ENCODE measurements at regions not wholly inside any gene's neighbourhood (a gene's known extent, or its start where the extent isn't known, plus 50 kb on each side); places are given as distances from the start of the nearest gene placed in this dataset.
"Not testable (repeated sequence)": the region's sequence is repeated elsewhere in the genome, so short reads cannot be mapped to it uniquely, and the experiment has no call there.

DNA sequence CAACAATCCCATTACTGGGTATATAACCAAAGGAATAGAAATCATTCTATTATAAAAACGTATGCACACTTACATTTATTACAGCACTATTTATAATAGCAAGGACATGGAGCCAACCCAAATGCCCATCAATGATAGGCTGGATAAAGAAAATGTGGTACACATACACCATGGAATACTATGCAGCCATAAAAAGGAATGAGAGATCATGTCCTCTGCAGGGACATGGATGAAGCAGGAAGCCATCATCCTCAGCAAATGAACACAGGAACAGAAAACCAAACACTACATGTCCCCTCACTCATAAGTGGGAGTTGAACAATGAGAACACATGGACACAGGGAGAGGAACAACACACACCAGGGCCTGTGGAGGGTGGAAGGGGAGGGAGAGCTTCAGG lies 157.4 kb upstream of the C11orf58 start:
- not testable (repeated sequence) for H3K27me3 Mint-ChIP-seq; ATAC-seq (ENCODE audit: low read depth in 2 of 2); H3K4me3 Mint-ChIP-seq

DNA sequence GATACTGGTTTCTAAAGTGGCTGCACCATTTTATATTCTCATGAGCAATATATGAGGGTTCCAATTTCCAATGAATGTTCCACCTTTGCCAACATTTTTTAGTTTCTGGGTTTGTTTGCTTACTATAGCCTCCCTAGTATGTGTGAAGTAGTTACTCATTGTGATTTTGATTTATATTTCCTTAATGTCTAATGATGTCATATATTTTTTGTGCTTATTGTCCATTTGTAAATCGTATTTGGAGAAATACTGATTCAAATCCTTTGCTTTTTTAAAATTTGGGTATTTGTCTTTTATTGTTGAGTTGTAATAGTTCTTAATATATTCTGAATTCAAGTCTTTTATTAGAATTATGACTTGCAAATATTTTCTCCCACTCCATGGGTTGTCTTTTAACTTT lies 161.0 kb upstream of the C11orf58 start:
- H3K27me3 Mint-ChIP-seq: no peaks in the 10 kb centered on the region
- ATAC-seq (ENCODE audit: low read depth in 2 of 2): no peak
- DNase-seq: no peak
- no peak overlapping the region for H3K4me3 Mint-ChIP-seq
- H3K4me3 ChIP-seq (ENCODE audit: low read depth, low read length): no peak overlapping the region
- no peaks in the 10 kb centered on the region for H3K36me3 Mint-ChIP-seq
- no peaks in the 10 kb centered on the region for H3K9me3 ChIP-seq (ENCODE audit: control insufficient read depth in 2 of 2, low read length in 2 of 2)
- no peaks in the 10 kb centered on the region for H3K4me1 Mint-ChIP-seq
- H3K4me1 ChIP-seq (ENCODE audit: control insufficient read depth, insufficient read depth, low read length, poor library complexity, severe bottlenecking): no peaks in the 10 kb centered on the region
- no peaks in the 10 kb centered on the region for H3K36me3 ChIP-seq (ENCODE audit: control insufficient read depth, insufficient read depth, low read length)
- no peaks in the 10 kb centered on the region for H3K27me3 ChIP-seq (ENCODE audit: control insufficient read depth, insufficient read depth, low read length)
- no peak overlapping the region for H3K27ac ChIP-seq (ENCODE audit: insufficient read depth, low read length, poor library complexity, severe bottlenecking)
- no peak overlapping the region for H3K27ac Mint-ChIP-seq
- H3K9me3 Mint-ChIP-seq: peaks cover 0 to 7% (median 2%) of the 10 kb centered on the region in 7 donors

More for the DNA sequence above, 157.4 kb upstream of the C11orf58 start:
- H3K36me3 ChIP-seq (ENCODE audit: control insufficient read depth, insufficient read depth, low read length); DNase-seq; H3K36me3 Mint-ChIP-seq; H3K9me3 Mint-ChIP-seq; H3K4me1 ChIP-seq (ENCODE audit: control insufficient read depth, insufficient read depth, low read length, poor library complexity, severe bottlenecking); H3K4me3 ChIP-seq (ENCODE audit: low read depth, low read length); H3K9me3 ChIP-seq (ENCODE audit: control insufficient read depth in 2 of 2, low read length in 2 of 2); H3K27ac Mint-ChIP-seq; H3K27ac ChIP-seq (ENCODE audit: insufficient read depth, low read length, poor library complexity, severe bottlenecking); H3K27me3 ChIP-seq (ENCODE audit: control insufficient read depth, insufficient read depth, low read length); H3K4me1 Mint-ChIP-seq: not testable (repeated sequence)

DNA sequence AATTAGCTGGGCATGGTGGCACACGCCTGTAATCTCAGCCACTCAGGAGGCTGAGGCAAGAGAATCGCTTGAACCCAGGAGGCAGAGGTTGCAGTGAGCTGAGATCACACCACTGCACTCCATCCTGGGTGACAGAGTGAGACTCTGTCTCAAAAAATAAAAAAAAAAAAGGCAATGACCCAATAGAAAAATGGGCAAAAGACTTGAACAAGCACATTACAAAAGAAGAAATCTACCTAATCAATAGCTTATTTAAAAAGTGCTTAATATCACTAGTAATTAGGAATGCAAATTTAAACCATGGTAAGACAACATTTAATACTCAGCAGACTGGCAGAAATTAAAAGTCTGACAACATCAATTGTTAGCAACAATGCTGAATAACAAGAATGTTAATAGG lies 163.6 kb upstream of the C11orf58 start:
- not testable (repeated sequence) for H3K4me3 Mint-ChIP-seq; H3K4me1 ChIP-seq (ENCODE audit: control insufficient read depth, insufficient read depth, low read length, poor library complexity, severe bottlenecking); H3K36me3 ChIP-seq (ENCODE audit: control insufficient read depth, insufficient read depth, low read length); H3K4me3 ChIP-seq (ENCODE audit: low read depth, low read length); H3K9me3 ChIP-seq (ENCODE audit: control insufficient read depth in 2 of 2, low read length in 2 of 2); H3K36me3 Mint-ChIP-seq; DNase-seq; H3K4me1 Mint-ChIP-seq; ATAC-seq (ENCODE audit: low read depth in 2 of 2); H3K27ac ChIP-seq (ENCODE audit: insufficient read depth, low read length, poor library complexity, severe bottlenecking); H3K27me3 Mint-ChIP-seq; H3K27me3 ChIP-seq (ENCODE audit: control insufficient read depth, insufficient read depth, low read length); H3K27ac Mint-ChIP-seq; H3K9me3 Mint-ChIP-seq

DNA sequence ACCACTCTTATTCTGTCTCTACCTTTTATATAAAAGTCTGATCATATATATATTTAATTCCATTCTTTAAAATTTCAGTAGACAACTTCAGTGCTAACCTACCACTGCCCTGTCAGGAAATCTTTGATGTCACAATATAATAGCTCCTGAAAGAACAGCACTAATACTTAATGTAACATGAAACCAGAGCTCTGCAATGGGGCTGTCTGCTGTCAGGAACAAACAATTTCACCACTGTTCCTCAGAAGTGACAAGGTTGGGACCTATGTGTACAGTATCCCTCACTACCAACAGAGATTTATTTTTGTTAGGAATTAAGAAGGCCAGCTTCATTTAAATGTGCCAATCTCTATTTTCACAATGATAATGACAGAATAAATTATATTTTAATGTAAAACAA lies 165.5 kb upstream of the C11orf58 start:
- Mint-ChIP-seq H3K9me3 (peaks cover 0 to 6% (median 0%) of the 10 kb centered on the region in 7 donors), H3K36me3 (no peaks in the 10 kb centered on the region), H3K27ac (no peak overlapping the region), H3K27me3 (no peaks in the 10 kb centered on the region), H3K4me1 (no peaks in the 10 kb centered on the region), H3K4me3 (no peak overlapping the region)
- H3K9me3 ChIP-seq (ENCODE audit: control insufficient read depth in 2 of 2, low read length in 2 of 2): no peaks in the 10 kb centered on the region
- DNase-seq: no peak
- no peak for ATAC-seq (ENCODE audit: low read depth in 2 of 2)
- no peaks in the 10 kb centered on the region for H3K36me3 ChIP-seq (ENCODE audit: control insufficient read depth, insufficient read depth, low read length)
- no peaks in the 10 kb centered on the region for H3K27me3 ChIP-seq (ENCODE audit: control insufficient read depth, insufficient read depth, low read length)
- H3K4me1 ChIP-seq (ENCODE audit: control insufficient read depth, insufficient read depth, low read length, poor library complexity, severe bottlenecking): no peaks in the 10 kb centered on the region
- H3K4me3 ChIP-seq (ENCODE audit: low read depth, low read length): no peak overlapping the region
- H3K27ac ChIP-seq (ENCODE audit: insufficient read depth, low read length, poor library complexity, severe bottlenecking): no peak overlapping the region

DNA sequence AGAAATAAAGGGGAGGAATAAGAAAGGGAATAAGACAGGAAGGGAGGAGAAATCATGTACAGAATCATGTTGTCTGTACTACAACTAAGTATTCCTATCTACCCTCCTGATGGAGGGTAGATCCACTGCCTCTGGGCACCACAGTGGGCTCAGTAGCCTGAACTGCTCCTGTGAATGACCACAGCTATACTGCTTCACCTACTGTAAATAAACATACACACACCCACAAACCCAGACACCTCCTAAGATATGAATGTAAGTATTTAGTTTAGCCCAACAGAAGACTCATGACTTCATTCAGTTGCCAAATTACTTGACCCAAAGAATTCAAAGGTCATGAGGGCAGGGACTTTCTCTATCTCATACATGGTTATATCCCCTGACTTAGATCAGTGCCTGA lies 177.3 kb upstream of the C11orf58 start:
- Histone ChIP-seq H3K9me3 (ENCODE audit: control insufficient read depth in 2 of 2, low read length in 2 of 2) (no peaks in the 10 kb centered on the region), H3K36me3 (ENCODE audit: control insufficient read depth, insufficient read depth, low read length) (no peaks in the 10 kb centered on the region), H3K27me3 (ENCODE audit: control insufficient read depth, insufficient read depth, low read length) (no peaks in the 10 kb centered on the region), H3K27ac (ENCODE audit: insufficient read depth, low read length, poor library complexity, severe bottlenecking) (no peak overlapping the region), H3K4me1 (ENCODE audit: control insufficient read depth, insufficient read depth, low read length, poor library complexity, severe bottlenecking) (no peaks in the 10 kb centered on the region), H3K4me3 (ENCODE audit: low read depth, low read length) (no peak overlapping the region)
- H3K27ac Mint-ChIP-seq: no peak overlapping the region
- peaks cover 0 to 6% (median 0%) of the 10 kb centered on the region in 7 donors for H3K9me3 Mint-ChIP-seq
- H3K4me1 Mint-ChIP-seq: no peaks in the 10 kb centered on the region
- H3K4me3 Mint-ChIP-seq: no peak overlapping the region
- ATAC-seq (ENCODE audit: low read depth in 2 of 2) (no peak), DNase-seq (no peak)
- no peaks in the 10 kb centered on the region for H3K36me3 Mint-ChIP-seq
- H3K27me3 Mint-ChIP-seq: no peaks in the 10 kb centered on the region

- Mint-ChIP-seq H3K4me1 (no peaks in the 10 kb centered on the region), H3K9me3 (peaks cover 0 to 6% (median 0%) of the 10 kb centered on the region in 7 donors), H3K27me3 (no peaks in the 10 kb centered on the region), H3K27ac (no peak overlapping the region), H3K36me3 (no peaks in the 10 kb centered on the region), H3K4me3 (no peak overlapping the region)
- Histone ChIP-seq H3K36me3 (ENCODE audit: control insufficient read depth, insufficient read depth, low read length) (no peaks in the 10 kb centered on the region), H3K27ac (ENCODE audit: insufficient read depth, low read length, poor library complexity, severe bottlenecking) (no peak overlapping the region), H3K27me3 (ENCODE audit: control insufficient read depth, insufficient read depth, low read length) (no peaks in the 10 kb centered on the region), H3K4me3 (ENCODE audit: low read depth, low read length) (no peak overlapping the region), H3K4me1 (ENCODE audit: control insufficient read depth, insufficient read depth, low read length, poor library complexity, severe bottlenecking) (no peaks in the 10 kb centered on the region), H3K9me3 (ENCODE audit: control insufficient read depth in 2 of 2, low read length in 2 of 2) (no peaks in the 10 kb centered on the region)
- no peak for ATAC-seq (ENCODE audit: low read depth in 2 of 2)
- DNase-seq: no peak
Measured at GRCh38 chr11:16558494-16558893, 180.0 kb upstream of the C11orf58 start.

DNA sequence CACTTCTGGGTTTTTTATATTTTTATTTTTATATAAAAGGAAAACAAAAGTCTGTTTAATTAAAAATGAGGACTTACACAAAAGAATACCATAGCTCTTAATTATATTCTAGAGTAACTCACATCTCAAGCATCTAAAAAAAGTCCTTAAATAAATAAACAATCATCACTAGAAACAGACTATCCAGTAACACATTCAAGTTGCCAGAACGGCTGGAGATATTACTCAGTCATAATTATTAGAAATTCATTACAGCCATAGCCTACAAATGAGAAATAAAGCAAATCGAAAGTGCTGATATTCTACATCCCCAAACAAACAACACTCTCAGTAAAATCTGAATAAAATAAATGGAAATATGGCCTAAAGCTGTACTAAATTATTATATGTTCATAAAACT lies 182.5 kb upstream of the C11orf58 start:
- Mint-ChIP-seq H3K27ac (no peak overlapping the region), H3K9me3 (peaks cover 0 to 3% (median 0%) of the 10 kb centered on the region in 7 donors), H3K4me3 (no peak overlapping the region), H3K27me3 (no peaks in the 10 kb centered on the region), H3K4me1 (no peaks in the 10 kb centered on the region), H3K36me3 (no peaks in the 10 kb centered on the region)
- Histone ChIP-seq H3K4me1 (ENCODE audit: control insufficient read depth, insufficient read depth, low read length, poor library complexity, severe bottlenecking) (no peaks in the 10 kb centered on the region), H3K36me3 (ENCODE audit: control insufficient read depth, insufficient read depth, low read length) (no peaks in the 10 kb centered on the region), H3K27me3 (ENCODE audit: control insufficient read depth, insufficient read depth, low read length) (no peaks in the 10 kb centered on the region), H3K27ac (ENCODE audit: insufficient read depth, low read length, poor library complexity, severe bottlenecking) (no peak overlapping the region), H3K4me3 (ENCODE audit: low read depth, low read length) (no peak overlapping the region), H3K9me3 (ENCODE audit: control insufficient read depth in 2 of 2, low read length in 2 of 2) (no peaks in the 10 kb centered on the region)
- ATAC-seq (ENCODE audit: low read depth in 2 of 2): no peak
- no peak for DNase-seq

- Mint-ChIP-seq H3K4me1 (no peaks in the 10 kb centered on the region), H3K9me3 (peaks cover 0 to 3% (median 0%) of the 10 kb centered on the region in 7 donors), H3K36me3 (no peaks in the 10 kb centered on the region), H3K4me3 (no peak overlapping the region), H3K27ac (no peak overlapping the region), H3K27me3 (no peaks in the 10 kb centered on the region)
- Histone ChIP-seq H3K4me1 (ENCODE audit: control insufficient read depth, insufficient read depth, low read length, poor library complexity, severe bottlenecking) (no peaks in the 10 kb centered on the region), H3K27me3 (ENCODE audit: control insufficient read depth, insufficient read depth, low read length) (no peaks in the 10 kb centered on the region), H3K36me3 (ENCODE audit: control insufficient read depth, insufficient read depth, low read length) (no peaks in the 10 kb centered on the region), H3K27ac (ENCODE audit: insufficient read depth, low read length, poor library complexity, severe bottlenecking) (no peak overlapping the region), H3K9me3 (ENCODE audit: control insufficient read depth in 2 of 2, low read length in 2 of 2) (peaks cover 2 to 4% of the 10 kb centered on the region in 2 experiments), H3K4me3 (ENCODE audit: low read depth, low read length) (no peak overlapping the region)
- ATAC-seq (ENCODE audit: low read depth in 2 of 2) (no peak), DNase-seq (no peak)
Measured at GRCh38 chr11:16554361-16554760, 184.1 kb upstream of the C11orf58 start.
